Fibroblast of skin of back (primary cell): ENCODE measurements at regions not wholly inside any gene's neighbourhood (a gene's known extent, or its start where the extent isn't known, plus 50 kb on each side); places are given as distances from the start of the nearest gene placed in this dataset.
"Not testable (repeated sequence)": the region's sequence is repeated elsewhere in the genome, so short reads cannot be mapped to it uniquely, and the experiment has no call there.

Source experiments
- DNase-seq: peaks from one replicate; pipeline ENCODE4 v3.0.0-alpha.2; 2013

DNA sequence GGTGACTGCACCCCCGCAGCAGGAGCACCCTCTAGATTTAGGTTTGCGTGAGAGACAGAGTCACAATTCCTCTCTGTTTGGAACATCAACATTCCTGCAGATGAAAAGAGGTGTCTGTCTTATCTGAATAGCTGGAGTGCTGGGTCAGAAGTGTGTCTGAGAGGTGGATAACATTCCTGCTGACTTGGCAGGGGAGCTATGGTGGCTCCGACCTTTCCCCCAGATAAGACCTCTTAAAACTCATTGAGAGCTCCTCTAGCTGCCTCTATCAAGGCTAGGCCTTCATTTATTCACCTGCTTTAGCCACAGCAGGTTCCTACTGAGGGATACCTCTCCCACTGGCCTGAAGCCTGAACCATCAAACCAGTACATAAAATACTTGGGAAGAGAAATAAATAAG, 615.5 kb downstream of the LRRC70 start:
- no peak for DNase-seq

DNA sequence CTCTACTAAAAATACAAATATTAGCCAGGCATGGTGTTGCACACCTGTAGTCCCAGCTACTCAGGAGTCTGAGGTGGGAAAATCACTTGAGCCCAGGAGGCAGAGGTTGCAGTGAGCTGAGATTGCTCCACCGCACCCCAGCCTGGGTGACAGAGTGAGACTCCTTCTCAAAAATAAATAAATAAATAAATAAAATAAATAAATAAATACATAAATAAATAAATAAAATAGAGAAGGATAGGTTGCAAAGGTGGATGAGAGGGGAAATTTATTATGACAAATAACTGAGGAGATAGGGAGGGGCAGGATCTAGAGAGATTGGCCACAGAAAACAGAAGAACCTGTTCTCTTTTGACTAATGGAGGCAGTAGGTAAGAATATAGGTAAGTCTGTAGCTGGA, 601.6 kb downstream of the LRRC70 start:
- DNase-seq, result not testable (repeated sequence)

DNA sequence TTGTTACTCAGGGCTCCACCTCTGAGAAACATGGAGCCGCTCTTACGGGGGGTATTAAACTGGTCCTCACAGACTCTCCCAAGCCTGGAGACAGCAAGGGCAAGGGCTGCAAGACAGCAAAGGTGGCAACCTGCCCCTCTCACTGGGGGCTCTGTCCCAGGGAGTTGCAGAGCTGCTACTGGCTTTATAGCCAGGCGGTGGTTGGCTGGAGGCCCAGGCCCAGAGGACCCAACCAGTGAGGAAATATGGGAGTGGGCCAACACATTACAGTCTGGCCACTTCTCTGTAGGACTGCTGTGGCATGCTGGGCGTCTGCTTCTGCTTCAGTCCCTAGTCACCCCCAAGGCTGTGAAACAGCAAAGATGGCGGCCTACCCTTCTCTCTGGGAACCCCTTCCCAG, 597.2 kb downstream of the LRRC70 start:
- DNase-seq, result no peak

DNA sequence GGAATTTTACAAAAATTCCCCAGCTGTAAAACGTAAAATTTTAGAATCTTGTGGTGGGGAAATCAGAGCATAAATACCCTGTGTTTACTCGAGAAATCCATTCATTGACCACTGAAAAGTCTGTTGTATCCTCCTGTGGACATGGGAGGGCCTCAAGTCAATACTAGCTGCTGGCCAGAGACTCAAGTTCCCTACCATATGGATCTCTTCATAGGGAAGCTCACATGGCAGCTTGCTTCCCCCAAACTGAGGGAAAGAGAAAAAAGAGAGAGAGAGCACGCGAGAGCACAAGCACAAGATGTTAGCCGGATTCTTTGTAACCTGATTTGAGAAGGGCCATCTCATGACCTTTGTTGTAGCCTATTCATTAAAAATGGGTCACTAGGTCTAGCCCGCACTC, 591.9 kb downstream of the LRRC70 start:
- no peak for DNase-seq

DNA sequence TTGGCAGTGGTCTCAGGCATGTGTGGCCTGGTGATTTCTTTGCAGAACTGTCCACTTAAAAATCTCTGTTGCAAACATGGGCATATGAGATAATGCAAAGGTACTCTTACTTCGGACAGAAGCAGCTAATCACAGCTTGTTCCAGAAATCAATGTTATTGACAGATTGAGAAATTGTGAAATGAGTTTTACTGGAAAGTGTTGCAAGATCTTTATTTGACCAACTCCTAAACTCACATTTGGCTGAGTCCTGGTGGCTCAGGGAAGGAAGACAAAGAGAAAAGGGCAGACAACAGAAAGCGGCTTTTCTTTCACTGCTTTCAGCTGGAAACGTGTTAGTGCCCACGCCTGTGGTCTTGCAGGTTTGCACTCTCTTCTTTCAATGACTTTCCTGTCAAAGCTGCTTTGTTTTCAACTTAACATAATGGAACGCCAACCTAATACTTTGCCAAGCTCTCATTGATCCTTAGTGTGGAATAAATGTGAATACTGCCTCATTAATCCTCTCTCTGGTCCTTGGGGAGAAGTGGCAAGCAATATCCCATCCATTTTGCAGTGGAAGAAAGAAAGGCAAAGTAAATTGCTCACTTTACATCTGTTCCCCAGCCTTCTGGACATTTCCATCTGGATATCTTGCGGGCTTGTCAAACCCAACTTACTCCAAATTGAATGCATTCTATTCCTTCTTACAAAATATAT, 586.4 kb downstream of the LRRC70 start:
- no peak for DNase-seq

DNA sequence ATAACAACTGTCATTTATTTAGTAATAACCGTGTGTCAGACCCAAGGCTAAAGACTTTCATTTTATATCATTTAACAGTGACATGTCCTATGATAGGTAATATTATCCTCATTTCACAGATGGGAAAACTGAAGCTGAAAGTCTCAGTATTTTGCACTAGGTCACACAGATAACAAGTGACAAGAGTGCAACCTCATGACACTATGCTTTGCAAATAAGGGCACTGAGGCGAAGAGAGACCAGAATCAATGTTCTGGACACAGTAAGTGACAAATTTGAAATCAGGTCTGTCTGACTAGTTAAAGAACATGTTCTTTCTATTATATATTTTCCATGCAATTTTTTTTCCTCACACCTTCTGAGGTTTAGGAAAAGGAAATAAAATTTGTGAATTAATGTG, 585.7 kb downstream of the LRRC70 start:
- no peak for DNase-seq

DNA sequence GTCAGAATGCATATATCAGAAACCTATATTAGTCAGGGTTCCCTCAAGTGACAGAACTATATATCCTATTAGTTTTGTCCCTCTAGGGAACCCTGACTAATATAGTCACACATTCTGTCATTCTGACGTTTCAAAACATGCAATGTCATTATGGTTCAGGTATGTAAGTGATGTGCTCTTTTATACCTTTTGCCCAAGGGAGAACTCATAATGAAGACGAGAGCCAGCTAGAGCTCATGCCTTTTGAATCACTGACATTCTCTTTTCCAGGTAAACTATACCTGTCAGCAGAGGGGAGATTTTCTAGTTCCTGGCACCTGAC, 576.7 kb downstream of the LRRC70 start:
- no peak for DNase-seq

DNA sequence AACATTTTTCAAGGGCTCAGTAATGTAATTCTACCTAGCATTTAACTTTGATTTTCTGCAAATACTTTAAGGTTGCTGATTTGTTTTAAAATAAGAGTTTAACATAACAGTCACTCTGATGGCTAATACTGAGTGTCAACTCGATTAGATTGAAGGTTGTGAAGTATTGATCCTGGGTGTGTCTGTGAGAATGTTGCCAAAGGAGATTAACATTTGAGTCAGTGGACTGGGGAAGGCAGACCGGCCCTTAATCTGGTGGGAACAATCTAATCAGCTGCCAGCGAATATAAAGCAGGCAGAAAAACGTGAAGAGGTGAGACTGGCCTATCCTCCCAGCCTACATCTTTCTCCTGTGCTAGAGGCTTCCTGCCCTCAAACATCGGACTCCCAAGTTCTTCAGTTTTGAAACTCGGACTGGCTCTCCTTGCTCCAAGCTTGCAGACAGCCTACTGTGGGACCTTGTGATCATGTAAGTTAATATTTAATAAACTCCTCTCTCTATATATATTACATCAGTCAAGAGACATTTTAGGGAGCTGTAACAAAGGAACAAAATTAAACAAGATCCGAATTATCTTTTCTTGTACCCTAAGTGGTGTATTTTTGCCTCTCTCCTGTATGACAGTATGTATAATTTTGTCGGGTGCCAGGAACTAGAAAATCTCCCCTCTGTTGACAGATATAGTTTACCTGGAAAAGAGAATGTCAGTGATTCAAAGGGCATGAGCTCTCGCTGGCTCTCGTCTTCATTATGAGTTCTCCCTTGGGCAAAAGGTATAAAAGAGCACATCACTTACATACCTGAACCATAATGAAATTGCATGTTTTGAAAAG, 576.1 kb downstream of the LRRC70 start:
- DNase-seq, result no peak

DNA sequence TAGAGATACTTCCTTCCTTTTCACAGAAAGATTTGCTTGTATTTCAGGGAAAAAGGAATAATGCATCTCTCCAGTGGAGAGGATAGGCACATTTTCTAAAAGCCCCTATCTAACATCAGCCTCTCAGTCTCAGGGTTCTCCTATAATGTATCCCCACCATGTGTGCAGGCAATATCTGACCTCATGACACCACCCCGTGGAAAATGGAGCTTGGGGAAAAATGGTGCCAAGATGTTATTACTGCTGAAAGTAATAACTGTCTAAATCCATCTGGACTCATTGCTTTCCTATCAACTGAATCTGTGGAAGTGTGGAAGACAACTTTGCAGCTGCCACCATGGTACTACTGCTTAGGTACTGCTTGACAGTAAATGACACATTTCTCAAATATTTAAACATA, 574.3 kb downstream of the LRRC70 start:
- no peak for DNase-seq

DNA sequence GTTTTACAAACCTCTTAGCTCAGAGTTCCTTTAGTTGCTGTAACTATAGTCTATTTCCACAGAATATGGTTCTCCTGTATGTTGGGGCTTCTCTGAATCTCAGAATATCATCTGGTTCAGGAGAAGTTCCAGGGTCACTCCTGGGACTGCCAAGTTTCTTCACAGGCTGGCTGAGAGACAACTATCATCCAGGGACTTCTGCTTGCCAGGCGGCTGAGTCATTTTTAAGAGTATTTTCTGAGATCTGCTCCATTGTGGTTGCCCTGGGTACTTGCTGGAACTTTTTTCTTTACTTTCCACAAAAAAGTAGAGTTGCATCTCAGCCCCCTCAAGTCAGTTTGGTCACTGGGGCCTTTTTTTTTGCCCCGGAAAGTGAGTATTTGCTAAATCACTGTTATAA, 566.5 kb downstream of the LRRC70 start:
- no peak for DNase-seq

DNA sequence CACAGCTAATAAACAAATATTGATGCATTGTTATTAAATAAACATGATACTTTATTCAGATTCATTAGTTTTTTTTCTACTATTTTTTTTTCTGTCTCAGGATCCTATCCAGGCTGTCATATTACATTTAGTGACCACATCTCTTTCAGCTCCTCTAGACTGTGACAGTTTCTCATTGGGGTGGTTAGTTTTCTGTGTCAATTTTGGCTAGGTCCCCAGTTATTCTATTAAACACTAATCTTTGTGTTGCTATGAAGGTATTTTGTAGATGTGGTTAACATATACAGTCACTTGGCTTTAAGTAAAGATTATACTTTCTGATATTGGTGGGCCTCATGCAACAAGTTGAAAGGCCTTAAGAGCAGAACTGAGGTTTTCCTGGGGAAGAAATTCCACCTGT, 563.0 kb downstream of the LRRC70 start:
- no peak for DNase-seq

DNA sequence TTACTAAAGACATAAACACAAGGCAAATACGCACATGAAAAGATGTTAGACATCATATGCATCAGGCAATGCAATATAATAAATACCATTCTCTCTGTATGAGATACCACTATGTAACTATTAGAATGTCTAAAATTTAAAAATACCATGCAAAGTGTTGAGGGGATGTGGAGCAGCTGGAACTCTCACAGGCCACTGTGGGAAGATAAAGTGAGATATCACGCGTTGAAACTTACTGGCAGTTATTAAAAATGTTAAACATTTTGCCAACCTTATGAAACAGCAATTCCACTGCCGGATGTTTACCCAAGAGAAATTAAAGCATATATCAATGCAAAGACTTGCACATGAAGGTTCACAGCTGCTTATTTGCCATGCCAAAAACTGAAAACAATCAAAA, 556.7 kb downstream of the LRRC70 start:
- DNase-seq, result no peak

DNA sequence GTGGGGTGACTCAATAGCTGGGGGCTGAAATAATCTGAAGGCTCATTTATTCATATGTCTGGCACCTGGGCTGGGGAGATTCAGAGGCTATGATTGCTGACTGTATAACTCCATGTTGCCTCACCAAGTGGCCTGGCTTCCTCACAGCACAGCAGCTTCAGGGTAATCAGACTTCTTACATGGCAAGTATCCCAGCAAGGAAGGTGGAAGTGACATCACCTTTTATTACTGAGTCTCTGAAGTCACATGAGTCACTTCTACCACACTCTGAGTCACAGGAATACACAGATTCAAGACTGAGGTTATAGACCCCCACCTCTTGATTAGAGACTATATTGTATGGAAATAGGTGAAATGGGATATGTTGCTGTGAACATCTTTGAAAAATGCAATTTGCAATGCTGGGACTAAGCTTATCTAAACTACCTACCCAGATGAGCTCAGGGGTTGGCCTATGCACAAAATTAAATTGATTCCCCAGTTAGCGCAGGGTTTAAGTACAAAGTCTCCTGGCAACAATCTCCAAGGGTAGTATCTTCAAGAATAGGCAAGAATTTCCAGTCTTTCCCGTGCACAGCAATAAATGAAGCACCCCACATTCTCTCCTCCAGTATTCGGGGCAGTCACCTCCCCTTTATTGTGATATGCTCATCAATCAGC, 553.1 kb downstream of the LRRC70 start:
- DNase-seq, result peak; percentile 51

DNA sequence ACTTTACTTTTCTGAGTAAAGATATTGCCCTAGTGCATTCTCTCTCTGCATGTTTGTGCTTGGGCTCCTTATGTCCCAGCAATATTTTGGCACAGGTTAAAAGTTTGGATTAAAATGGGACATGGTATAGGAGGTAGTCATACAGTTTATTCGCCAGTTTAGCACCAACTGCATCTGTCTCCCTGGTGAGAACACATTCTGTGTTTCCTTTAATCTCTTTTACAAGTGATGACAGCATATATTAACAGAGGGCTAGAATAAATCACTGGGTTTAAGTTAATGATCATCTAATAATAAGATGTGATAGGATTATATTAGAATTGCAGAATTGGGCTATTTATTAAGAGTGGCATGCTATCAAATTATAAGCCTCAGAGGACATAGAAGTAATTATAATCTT, 550.1 kb downstream of the LRRC70 start:
- no peak for DNase-seq

DNA sequence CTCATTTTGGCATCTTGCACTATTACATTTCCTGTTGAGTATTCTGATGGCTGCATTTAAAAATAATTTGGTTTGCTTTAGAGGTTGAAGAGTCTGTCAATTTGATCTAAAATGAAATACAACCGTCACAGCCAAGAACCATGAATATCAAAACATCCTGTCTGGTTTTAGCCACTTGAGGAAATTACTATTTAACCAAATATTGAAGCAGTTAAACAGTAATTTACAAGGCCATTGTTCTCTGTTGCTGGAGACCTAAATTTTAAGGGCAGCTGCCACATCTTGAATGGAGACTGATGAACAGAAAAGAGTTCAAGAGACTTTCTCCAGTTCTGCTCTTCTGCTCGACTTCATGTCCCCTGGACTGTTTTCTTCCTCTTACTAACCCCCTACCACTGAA, 549.4 kb downstream of the LRRC70 start:
- DNase-seq, result no peak

DNA sequence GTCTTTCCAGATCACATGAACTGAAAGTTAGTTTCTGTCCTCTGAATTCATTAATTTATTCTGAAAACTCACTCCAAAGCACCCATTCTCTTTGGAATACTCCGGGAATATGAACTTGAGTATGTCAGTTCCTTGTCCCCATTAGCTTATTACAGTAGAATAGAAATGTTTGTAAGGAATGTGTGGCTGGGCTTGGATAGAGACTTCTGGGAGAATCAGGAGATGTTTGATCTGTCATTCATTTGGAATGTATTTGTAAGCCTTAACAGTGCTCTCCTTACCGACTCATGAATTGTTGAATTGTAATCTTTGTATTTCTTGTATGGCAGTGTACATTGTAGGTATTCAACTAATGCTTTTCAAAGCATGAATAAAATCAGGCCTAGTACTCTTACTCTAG, 548.4 kb downstream of the LRRC70 start:
- peak; percentile 77 for DNase-seq

DNA sequence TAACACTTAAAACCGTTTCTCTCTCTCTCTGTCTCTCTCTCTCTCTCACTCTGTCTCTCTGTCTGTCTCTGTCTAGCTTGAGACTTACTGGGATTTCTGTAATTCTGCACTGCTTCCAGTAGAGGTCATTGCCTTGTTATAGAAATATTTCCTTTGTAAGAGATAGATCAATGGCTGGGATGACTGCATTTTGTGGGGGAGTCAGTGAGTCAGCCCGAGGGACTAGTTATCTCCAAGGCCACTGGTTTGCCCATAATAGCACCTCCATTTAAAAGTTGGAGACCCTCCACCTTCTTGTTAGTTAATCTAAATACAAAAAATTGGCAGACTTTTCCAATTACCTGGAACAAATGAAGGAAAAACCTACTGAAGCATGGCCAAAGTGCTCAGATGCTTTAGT, 547.2 kb downstream of the LRRC70 start:
- peak; percentile 56 for DNase-seq

DNA sequence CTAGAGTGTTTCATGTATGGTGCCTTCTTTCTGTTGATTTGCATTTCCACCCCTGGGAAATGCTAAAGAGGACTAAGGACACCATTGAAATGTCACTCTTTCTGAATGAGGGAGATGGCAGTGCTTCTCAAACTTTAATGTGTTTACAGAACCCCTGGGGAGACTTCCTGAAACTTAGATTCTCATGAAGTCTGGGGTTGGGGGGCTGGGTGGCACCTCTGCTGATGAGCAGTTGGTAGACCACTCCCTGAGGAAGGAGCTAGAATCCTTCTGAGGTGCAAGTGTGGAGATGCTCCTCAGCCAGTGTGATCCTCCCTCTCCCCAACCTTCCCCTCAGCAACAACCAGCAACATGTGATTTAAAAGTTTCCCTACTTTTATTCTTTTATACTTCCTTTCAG, 546.8 kb downstream of the LRRC70 start:
- no peak for DNase-seq

DNA sequence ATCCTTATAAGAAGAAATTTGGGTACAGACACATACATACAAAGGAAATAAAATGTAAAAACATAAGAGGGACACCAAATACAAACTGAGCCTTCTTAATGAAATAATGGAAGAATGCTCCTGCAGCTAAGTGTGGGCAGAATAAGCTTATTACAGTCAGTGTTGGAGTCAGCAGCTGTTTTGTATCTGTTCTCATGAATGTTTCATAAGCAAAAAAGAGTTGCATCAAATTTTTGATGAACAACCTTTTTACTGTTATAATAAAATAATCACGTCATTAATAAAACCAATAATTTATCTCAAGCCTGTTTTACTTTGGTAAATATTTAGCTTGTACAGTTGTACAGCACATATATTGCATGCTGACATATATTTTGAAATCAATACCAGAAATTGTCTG, 545.6 kb downstream of the LRRC70 start:
- no peak for DNase-seq

DNA sequence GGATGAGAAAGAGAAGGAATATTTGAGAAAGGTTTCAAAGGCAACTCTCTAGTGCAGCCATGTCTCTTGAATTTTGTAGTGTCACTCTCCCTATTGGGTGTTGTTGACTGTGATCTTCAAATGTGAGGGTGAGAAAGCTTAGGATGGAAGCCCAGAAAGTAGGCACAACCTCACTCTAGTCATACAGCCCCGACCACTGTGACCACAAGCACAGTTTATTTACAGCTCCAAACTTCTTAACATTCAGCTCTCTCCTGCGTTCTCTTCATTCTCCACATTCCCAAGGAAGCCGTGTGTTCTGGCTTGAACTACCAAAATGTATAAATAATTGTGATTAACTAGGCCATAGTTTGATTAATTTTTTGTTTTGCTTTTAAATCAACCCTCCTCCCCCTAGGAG, 542.9 kb downstream of the LRRC70 start:
- DNase-seq, result no peak

DNA sequence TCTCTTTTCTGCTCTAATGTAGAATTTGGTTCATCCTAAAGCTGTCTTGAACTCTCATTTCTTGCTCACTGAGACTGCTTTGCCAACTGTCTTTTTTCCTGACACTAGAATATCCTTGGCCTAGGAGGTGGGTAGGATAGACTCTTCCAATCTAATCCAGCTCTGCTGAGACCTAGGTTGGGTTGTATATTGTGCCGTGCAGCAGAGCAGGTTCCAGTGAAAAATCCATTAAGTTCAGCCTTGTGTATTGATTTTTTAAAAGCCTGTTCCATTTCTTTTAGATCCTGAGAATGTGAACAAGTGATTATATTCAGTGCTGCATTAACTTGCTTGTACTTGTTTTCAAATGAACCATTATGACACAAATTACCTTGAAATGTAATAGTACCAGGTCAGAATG, 539.6 kb downstream of the LRRC70 start:
- no peak for DNase-seq

DNA sequence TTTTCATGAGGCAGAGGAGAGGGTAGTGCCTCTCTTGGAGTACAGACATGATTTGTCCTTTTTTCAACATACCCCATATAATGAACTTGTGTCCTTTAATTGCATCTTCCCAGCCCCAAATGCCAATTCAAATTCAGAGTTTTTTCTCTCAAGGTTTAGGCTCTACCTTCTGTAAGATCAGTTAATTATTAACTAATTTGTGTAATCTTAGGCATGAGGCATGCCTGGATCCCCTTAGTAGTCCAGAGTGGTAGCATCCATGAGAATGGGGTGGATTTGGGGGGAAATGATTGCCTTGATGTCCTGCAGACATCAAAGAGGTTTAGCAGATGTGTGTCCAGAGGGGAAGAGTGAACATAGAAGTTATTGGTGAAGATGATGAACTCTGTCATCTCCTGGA, 533.3 kb downstream of the LRRC70 start:
- DNase-seq, result no peak

DNA sequence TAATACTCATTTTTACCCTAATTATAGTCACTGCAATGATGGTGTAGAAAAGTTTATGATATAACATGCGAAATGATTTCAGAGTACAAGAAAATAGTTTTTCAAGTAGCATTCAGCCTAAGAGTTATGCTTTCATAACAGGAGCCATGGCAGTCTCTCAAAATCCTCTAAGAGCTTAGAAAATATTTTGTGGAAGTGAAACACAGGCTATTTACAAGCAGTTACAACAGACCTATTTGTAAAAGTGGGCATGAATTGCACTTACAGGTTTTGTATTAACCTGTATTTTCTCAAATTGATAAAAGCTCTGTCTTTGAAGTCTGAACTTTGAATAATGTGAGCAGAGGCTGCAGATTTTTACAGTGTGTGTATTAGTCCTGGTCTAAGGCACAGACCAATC, 523.3 kb downstream of the LRRC70 start:
- no peak for DNase-seq

DNA sequence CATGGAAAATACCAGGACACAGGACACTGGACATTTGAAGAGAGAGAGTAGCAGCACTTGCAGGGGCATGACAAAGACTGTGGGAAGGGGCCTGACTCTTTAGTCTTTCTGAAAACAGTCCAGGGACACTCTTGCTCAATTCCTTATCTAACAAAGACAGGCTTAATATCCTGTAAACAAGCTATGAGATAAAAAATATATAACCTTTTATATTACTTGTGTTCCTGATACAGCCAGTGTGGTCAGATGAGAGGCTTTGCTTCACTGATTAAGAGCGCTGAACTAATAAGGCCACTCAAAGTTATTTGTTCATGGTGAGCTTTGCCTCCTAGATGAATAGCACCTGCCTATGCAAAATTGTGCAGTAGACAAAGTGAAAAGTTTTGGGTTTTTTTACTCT, 518.7 kb downstream of the LRRC70 start:
- no peak for DNase-seq
